GM12864 (cell line): ENCODE measurements at regions not wholly inside any gene's neighbourhood (a gene's known extent, or its start where the extent isn't known, plus 50 kb on each side); places are given as distances from the start of the nearest gene placed in this dataset.

Experiments used
- DNase-seq: peaks from one replicate; pipeline ENCODE4 v3.0.0-alpha.2; 2011; ENCODE audit warnings: low read depth
- H3K4me3 ChIP-seq: 2 replicates; pipeline ENCODE4 v1.5.1; 2011; ENCODE audit warnings: mild to moderate bottlenecking, low read depth, low read length, control low read depth
- TF ChIP-seq, protein P1 (sequence below): IDR thresholded peaks from 2 replicates; pipeline ENCODE4 v1.5.1; 2011; ENCODE audit warnings: low read depth, mild to moderate bottlenecking, moderate library complexity, low read length, control low read depth, inconsistent platforms; ENCODE audit errors: missing control alignments

DNA sequence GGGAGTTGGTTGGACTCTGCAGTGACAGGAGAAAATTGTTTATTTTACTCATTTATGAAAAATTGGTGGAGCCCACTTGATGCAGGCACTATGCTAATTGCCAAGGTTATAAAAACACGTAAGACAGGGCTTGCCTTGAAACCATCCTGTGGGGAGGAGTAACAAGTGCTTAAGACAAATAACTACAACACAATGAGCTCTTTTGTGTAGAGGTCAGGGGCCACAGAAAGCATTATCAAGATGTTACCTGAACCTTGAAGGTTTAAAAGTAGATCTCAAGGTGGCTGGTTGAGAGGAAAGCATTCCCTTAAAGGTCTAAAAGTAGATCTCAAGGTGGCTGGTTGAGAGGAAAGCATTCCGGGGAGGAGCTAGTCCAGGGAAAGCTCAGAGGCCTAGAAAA, 381.8 kb upstream of the POU3F3 start:
- DNase-seq: no peak
- TF ChIP-seq, protein P1, sequence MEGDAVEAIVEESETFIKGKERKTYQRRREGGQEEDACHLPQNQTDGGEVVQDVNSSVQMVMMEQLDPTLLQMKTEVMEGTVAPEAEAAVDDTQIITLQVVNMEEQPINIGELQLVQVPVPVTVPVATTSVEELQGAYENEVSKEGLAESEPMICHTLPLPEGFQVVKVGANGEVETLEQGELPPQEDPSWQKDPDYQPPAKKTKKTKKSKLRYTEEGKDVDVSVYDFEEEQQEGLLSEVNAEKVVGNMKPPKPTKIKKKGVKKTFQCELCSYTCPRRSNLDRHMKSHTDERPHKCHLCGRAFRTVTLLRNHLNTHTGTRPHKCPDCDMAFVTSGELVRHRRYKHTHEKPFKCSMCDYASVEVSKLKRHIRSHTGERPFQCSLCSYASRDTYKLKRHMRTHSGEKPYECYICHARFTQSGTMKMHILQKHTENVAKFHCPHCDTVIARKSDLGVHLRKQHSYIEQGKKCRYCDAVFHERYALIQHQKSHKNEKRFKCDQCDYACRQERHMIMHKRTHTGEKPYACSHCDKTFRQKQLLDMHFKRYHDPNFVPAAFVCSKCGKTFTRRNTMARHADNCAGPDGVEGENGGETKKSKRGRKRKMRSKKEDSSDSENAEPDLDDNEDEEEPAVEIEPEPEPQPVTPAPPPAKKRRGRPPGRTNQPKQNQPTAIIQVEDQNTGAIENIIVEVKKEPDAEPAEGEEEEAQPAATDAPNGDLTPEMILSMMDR: no peak
- H3K4me3 ChIP-seq: no peak overlapping the region

- TF ChIP-seq, protein P1: no peak
- H3K4me3 ChIP-seq: no peak overlapping the region
- DNase-seq: no peak
Measured at GRCh38 chr2:104473546-104473945, 380.4 kb upstream of the POU3F3 start.

GRCh38 chr2:104474716-104475115, 379.2 kb upstream of the POU3F3 start:
- TF ChIP-seq, protein P1: no peak
- no peak for DNase-seq
- no peak overlapping the region for H3K4me3 ChIP-seq

DNA sequence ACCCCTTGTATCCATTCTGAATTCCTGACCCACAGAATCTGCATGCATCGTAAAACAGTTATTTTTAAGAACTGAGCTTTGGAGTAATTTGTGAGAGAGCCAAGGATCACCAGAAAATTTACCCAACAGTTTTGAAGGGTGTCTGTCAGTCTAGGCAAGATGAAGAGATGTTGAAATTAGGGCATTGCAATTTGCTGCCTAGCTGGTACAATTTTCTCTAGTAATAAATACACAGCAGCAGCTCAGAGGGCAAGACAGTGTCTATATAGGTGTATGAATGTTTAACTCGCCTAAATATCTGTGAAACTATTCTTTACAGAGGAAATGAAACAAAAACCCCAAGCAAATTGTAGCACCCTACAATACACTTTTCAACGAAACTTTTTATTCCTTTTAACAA, 377.8 kb upstream of the POU3F3 start:
- TF ChIP-seq, protein P1: no peak
- no peak for DNase-seq
- H3K4me3 ChIP-seq: no peak overlapping the region

DNA sequence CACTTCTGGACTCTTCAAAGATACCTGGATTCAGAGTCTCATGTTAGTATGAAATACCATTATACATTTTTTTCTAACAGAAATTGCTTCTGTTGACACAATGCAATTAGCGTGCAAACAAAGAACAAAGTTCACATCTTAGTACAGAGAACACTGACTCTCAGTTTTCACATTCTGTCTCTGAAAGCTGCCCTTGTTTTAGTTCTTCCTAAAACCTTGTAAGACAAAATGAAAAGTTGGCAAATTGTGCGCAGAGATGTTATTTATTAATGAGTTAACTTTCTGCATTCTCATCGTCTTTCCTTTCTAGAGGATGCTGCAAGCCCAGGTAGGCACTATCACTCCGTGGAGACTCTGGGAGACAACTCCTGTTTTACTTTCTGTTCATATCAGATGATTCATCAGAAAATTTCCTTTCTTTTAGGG, 377.3 kb upstream of the POU3F3 start:
- DNase-seq: no peak
- H3K4me3 ChIP-seq: no peak overlapping the region
- TF ChIP-seq, protein P1: no peak

DNA sequence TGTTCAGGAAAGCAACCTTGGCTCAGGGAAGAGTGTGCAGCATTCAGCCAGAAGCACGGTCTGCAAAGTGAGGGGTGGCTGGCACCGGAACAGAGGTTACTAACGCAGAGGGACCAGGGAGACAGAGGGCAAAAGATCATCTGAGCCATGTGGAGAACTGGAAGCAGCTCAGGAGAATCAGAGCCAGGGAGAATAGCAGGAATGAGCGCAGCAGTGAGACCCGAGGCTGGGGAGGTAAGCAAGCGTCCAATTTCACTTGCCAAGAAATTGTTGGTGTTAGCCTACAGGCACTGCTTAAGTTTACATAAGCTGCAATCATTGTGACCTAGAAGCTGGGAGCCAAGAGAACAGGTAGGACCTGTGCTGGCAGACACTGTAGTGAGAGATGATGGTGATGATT, 372.6 kb upstream of the POU3F3 start:
- H3K4me3 ChIP-seq: no peak overlapping the region
- no peak for DNase-seq
- TF ChIP-seq, protein P1: no peak

- TF ChIP-seq, protein P1: no peak
- H3K4me3 ChIP-seq: no peak overlapping the region
- no peak for DNase-seq
Measured at GRCh38 chr2:104487366-104487765, 366.5 kb upstream of the POU3F3 start.
